Mucosa of descending colon (tissue), 3 donors: ENCODE measurements at regions not wholly inside any gene's neighbourhood (a gene's known extent, or its start where the extent isn't known, plus 50 kb on each side); places are given as distances from the start of the nearest gene placed in this dataset.
A peak's percentile ranks its signal among the peaks of the same experiment; 100 is the strongest.

Source experiments
- ATAC-seq: fragments of 200-7000 bp; cut with Tn5 transposase; one replicate; pipeline ENCODE4 v1.9.1; 2020; ENCODE audit warnings: mild to moderate bottlenecking, moderate library complexity
- DNase-seq, 3 donors: peaks; one replicate each; pipeline ENCODE4 v3.0.0-alpha.2; 2020
- H3K36me3 ChIP-seq: fragments of 200-600 bp; one replicate; pipeline ENCODE4 v1.8.0; 2021; ENCODE audit warnings: low read depth, mild to moderate bottlenecking
- H3K4me1 ChIP-seq: fragments of 200-600 bp; one replicate; pipeline ENCODE4 v1.8.0; 2021; ENCODE audit warnings: low read depth, mild to moderate bottlenecking
- H3K4me3 ChIP-seq: fragments of 200-600 bp; one replicate; pipeline ENCODE4 v1.8.0; 2021; ENCODE audit warnings: mild to moderate bottlenecking
- H3K9me3 ChIP-seq: fragments of 200-600 bp; one replicate; pipeline ENCODE4 v1.8.0; 2021; ENCODE audit warnings: mild to moderate bottlenecking
- intact Hi-C, 2 donors: fragments of 100-400 bp; cut with DNase I in 1 of 2; cut with micrococcal nuclease in 1 of 2; formaldehyde crosslinking; loops; one replicate each; pipeline versions ENCODE4 v1.11.0 to v1.11.1; 2022; cut with DNase I, micrococcal nuclease
- TF ChIP-seq, protein P1 (sequence below): fragments of 200-600 bp; IDR thresholded peaks from one replicate; pipeline ENCODE4 v1.8.0; 2022; ENCODE audit warnings: antibody characterized with exemption, mild to moderate bottlenecking
- donor health status: DM: no; HTN: no; CAD: no; lungs with moderate emphysema.
- donor health status: DM: no; HTN: no; CAD: no.
- donor health status: DM: no; HTN: yes; CAD: no.

DNA sequence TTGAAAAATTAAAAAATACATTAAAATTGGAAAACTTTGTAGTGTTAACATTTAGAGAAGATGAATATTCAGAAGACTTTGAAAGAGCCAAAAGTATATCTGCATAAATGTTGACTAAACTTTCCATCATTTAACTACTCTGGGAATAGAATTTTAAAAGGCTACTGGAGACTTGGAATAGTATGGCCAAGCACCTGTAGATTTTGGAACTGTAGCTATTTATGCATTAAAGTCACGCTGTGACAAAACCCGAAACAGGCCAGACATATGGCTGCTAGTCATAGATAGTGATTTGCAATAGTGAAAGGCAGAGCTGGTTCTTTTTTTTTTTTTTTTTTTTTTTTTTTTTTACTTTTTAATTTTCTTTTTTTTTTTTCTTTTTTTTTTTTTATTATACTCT lies 396.0 kb downstream of the SOCS6 start:
- no peaks in the 10 kb centered on the region for H3K4me1 ChIP-seq
- H3K9me3 ChIP-seq, result no peaks in the 10 kb centered on the region
- H3K36me3 ChIP-seq, result no peaks in the 10 kb centered on the region
- DNase-seq (no peak), ATAC-seq (no peak)
- TF ChIP-seq, protein P1, sequence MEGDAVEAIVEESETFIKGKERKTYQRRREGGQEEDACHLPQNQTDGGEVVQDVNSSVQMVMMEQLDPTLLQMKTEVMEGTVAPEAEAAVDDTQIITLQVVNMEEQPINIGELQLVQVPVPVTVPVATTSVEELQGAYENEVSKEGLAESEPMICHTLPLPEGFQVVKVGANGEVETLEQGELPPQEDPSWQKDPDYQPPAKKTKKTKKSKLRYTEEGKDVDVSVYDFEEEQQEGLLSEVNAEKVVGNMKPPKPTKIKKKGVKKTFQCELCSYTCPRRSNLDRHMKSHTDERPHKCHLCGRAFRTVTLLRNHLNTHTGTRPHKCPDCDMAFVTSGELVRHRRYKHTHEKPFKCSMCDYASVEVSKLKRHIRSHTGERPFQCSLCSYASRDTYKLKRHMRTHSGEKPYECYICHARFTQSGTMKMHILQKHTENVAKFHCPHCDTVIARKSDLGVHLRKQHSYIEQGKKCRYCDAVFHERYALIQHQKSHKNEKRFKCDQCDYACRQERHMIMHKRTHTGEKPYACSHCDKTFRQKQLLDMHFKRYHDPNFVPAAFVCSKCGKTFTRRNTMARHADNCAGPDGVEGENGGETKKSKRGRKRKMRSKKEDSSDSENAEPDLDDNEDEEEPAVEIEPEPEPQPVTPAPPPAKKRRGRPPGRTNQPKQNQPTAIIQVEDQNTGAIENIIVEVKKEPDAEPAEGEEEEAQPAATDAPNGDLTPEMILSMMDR, result no peak
- intact Hi-C loops, result no loop called here
- no peak overlapping the region for H3K4me3 ChIP-seq

DNA sequence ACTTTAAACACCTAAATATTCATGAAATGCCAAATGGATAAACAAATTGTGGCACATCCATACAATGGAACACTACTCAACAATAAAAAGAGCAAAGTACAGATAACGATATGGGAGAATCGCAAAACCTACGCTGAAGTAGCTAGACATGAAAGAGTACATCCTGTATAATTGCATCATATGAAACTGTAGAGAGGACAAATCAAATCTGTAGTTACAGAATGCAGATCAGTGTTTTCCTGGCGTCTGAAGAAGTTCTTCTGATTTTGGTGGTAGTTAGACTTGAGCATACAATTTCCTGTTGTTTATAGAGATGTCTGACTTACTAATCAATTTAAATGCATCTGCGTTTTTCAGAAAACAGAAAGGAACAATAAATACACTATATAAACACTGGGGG lies 394.4 kb downstream of the SOCS6 start:
- Histone ChIP-seq H3K4me3 (no peak overlapping the region), H3K4me1 (no peaks in the 10 kb centered on the region), H3K9me3 (no peaks in the 10 kb centered on the region), H3K36me3 (no peaks in the 10 kb centered on the region)
- TF ChIP-seq, protein P1, result no peak
- DNase-seq, result no peak
- no peak for ATAC-seq
- intact Hi-C loops, result no loop called here

DNA sequence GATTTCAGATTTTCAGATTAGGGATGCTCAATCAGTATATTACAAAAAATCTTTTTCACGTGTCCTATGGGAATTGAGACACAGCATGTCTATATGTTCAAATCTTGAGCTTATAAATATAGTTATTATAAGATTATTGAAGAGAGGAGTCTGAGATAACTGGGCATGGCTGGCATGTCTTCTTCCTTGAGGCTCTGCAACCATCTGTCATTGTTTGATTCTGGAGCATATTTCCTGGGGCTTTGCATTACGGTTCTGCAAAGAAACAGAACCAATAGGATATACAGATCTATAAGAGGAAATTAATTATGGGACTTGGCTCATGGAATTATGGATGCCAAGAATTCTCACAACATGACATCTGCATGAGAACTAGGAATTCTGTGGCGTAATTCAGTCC lies 386.1 kb downstream of the SOCS6 start:
- intact Hi-C loops, result no loop called here
- no peaks in the 10 kb centered on the region for H3K9me3 ChIP-seq
- TF ChIP-seq, protein P1, result no peak
- H3K4me3 ChIP-seq, result no peak overlapping the region
- ATAC-seq, result no peak
- DNase-seq, result no peak
- H3K4me1 ChIP-seq, result no peaks in the 10 kb centered on the region
- no peaks in the 10 kb centered on the region for H3K36me3 ChIP-seq

DNA sequence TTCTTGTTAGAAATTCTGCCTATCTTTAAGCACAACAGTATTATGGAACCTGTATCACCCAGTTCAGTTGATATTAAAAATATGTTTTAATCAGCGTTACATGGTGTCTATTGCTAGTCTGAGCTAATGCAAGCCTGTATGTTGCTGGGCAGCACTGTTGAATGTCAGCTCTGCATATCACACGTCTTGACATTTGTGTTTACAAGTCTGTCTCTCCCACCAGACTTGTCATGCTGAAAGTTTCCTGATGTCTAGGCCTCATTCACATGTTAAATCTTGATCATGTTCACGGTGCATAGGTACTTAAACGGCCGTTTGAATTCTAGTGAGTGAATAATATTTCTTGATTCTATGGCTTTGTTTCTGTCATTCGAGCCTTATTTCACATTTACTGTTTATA lies 385.0 kb downstream of the SOCS6 start:
- TF ChIP-seq, protein P1, result no peak
- intact Hi-C loops, result no loop called here
- Histone ChIP-seq H3K9me3 (peaks cover 4% of the 10 kb centered on the region), H3K4me3 (no peak overlapping the region), H3K4me1 (no peaks in the 10 kb centered on the region), H3K36me3 (no peaks in the 10 kb centered on the region)
- no peak for ATAC-seq
- DNase-seq, result no peak

DNA sequence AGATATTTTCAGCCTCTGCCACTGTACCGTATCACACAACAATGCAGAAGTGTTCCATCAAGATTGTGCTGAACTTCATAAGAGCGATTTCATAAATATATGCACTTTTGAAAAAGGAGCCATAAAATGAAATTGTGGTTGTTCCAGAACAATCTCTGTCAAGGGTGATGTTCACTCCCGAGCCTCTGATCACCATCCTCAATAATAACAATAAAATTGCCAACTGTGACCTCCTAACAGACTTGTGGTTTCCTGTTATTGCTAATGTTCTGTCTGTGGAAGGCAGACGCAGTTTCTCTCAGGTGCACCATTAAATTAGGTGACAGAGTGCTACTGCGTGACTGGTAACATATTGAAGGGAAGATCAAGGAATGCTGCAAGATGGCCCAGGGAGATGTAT lies 383.7 kb downstream of the SOCS6 start:
- DNase-seq (no peak), ATAC-seq (peak; percentile 50)
- intact Hi-C loops, result no loop called here
- TF ChIP-seq, protein P1, result no peak
- Histone ChIP-seq H3K4me3 (no peak overlapping the region), H3K36me3 (no peaks in the 10 kb centered on the region), H3K9me3 (peaks cover 4% of the 10 kb centered on the region), H3K4me1 (no peaks in the 10 kb centered on the region)

DNA sequence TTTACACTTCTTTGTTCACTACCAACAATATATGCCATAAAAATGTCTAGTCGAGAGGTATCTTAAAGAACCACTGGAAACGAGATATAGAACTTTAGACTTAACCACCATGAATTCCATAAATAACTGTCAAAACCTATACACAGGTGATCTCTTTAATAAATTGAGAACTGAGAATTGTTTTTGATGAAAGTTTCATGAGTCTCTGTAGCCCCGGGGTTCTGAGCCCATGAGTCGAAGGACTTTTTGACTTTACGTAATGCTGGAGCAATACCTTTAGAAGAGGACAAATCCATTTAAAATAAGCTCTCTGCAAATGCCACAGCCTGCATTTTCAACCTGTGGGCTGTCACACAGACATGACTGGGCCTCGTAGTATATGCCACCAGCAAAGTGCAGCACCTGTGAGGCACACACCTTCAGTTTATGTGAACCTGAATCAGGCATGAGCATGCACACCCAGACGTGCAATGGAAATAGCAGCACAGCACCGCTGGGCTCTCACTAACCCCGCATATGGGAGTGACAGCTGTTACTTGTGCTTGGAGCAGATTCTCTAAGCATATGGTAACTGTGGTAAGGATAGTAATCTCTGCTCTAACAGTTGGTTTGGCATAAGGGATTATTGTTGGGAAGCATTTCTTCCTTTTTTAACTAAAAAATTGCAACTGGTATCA lies 383.2 kb downstream of the SOCS6 start:
- no peak for ATAC-seq

More for the DNA sequence above, 383.2 kb downstream of the SOCS6 start:
- TF ChIP-seq, protein P1, result no peak
- no peaks in the 10 kb centered on the region for H3K36me3 ChIP-seq
- H3K4me3 ChIP-seq, result no peak overlapping the region
- intact Hi-C loops, result no loop called here
- H3K4me1 ChIP-seq, result no peaks in the 10 kb centered on the region
- no peak for DNase-seq
- H3K9me3 ChIP-seq, result peaks cover 4% of the 10 kb centered on the region
